Activated CD4-positive, alpha-beta T cell treated with anti-CD3 and anti-CD28 coated beads, Interleukin-2, amount 10 ng/mL, durations not matched to agents 7 days and 5 days (primary cell): ENCODE measurements at regions not wholly inside any gene's neighbourhood (a gene's known extent, or its start where the extent isn't known, plus 50 kb on each side); places are given as distances from the start of the nearest gene placed in this dataset.

Source experiments
- CTCF ChIA-PET: fragments of 350-600 bp; sonication (Branson Sonifier 250); formaldehyde crosslinking; loops from one replicate; lab custom pipeline; 2021; ENCODE audit warnings: antibody characterized with exemption; lab: Charles Lee
- POLR2A ChIA-PET: fragments of 350-600 bp; sonication (Branson Sonifier 250); formaldehyde crosslinking; loops from one replicate; lab custom pipeline; 2021; ENCODE audit warnings: antibody characterized with exemption; lab: Charles Lee
- DNase-seq: peaks from one replicate; pipeline ENCODE4 v3.0.0-alpha.2; 2020
- H3K27ac Mint-ChIP-seq: one replicate; pipeline ENCODE4 v1.8.0; 2021; ENCODE audit warnings: mild to moderate bottlenecking, moderate library complexity, mixed read lengths
- H3K27me3 Mint-ChIP-seq: one replicate; pipeline ENCODE4 v1.8.0; 2021; ENCODE audit warnings: mixed read lengths
- H3K36me3 Mint-ChIP-seq: one replicate; pipeline ENCODE4 v1.8.0; 2021; ENCODE audit warnings: low read depth, mixed read lengths
- H3K4me1 Mint-ChIP-seq: one replicate; pipeline ENCODE4 v1.8.0; 2021; ENCODE audit warnings: mixed read lengths
- H3K4me3 Mint-ChIP-seq: one replicate; pipeline ENCODE4 v1.8.0; 2021; ENCODE audit warnings: mild to moderate bottlenecking, moderate library complexity, mixed read lengths
- H3K9me3 Mint-ChIP-seq: one replicate; pipeline ENCODE4 v1.8.0; 2021; ENCODE audit warnings: mixed read lengths

GRCh38 chr11:11025087-11025486 is 167.2 kb upstream of the ZBED5 start:
- Mint-ChIP-seq H3K27ac (no peak overlapping the region), H3K4me3 (no peak overlapping the region), H3K36me3 (no peaks in the 10 kb centered on the region), H3K9me3 (no peaks in the 10 kb centered on the region), H3K4me1 (no peaks in the 10 kb centered on the region), H3K27me3 (peaks cover 5% of the 10 kb centered on the region)
- ChIA-PET CTCF (interaction anchor here (2.7 kb wide), 1 partner anchor 91 kb away, joined by 10 read pairs; no protein-coding TSS in a partner anchor), POLR2A (no interaction called here)
- DNase-seq, result no peak

DNA sequence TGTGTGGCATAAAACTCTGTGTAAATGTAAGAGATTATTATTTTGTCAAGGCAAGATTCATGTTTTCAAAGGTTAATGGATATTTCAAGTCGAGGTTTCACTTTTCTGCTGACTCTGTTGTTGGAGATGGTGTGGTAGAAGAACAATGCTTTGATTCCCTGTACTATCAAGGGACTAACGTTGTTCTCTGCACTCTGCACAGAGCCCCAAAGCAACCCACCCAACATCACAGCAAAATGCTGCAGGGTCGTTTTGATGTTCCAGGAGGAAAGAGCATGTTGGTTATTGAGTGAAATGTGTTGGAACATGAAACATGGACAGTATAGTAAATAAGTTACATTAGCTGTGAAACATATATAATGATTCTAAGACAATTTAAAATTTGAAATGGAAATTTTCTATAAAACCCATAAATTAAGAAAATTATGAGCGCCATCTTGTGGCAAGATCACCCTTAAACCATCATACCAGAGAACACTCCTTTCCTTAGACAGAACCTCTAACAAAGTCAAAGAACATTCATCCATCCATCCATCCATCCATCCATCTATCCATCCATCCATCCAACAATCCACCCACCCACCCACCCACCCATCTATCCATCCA is 164.4 kb upstream of the ZBED5 start:
- Mint-ChIP-seq H3K9me3 (no peaks in the 10 kb centered on the region), H3K4me1 (no peaks in the 10 kb centered on the region), H3K4me3 (no peak overlapping the region), H3K36me3 (no peaks in the 10 kb centered on the region), H3K27ac (no peak overlapping the region), H3K27me3 (peaks cover 2% of the 10 kb centered on the region)
- ChIA-PET POLR2A (no interaction called here), CTCF (interaction anchor here (0.6 to 2.3 kb wide), 4 partner anchors 88 to 230 kb away, joined by 3 to 12 read pairs (median 8); no protein-coding TSS in a partner anchor)
- DNase-seq, result peak; percentile 27

GRCh38 chr11:11021563-11021962 is 163.7 kb upstream of the ZBED5 start:
- no peaks in the 10 kb centered on the region for H3K36me3 Mint-ChIP-seq
- ChIA-PET POLR2A (no interaction called here), CTCF (interaction anchor here (2.0 to 2.3 kb wide), 2 partner anchors 87 to 229 kb away, joined by 7 to 12 read pairs; no protein-coding TSS in a partner anchor)
- H3K4me3 Mint-ChIP-seq, result no peak overlapping the region
- no peak overlapping the region for H3K27ac Mint-ChIP-seq
- no peaks in the 10 kb centered on the region for H3K9me3 Mint-ChIP-seq
- no peaks in the 10 kb centered on the region for H3K4me1 Mint-ChIP-seq
- no peak for DNase-seq
- peaks cover 2% of the 10 kb centered on the region for H3K27me3 Mint-ChIP-seq

GRCh38 chr11:11020747-11021149 is 162.9 kb upstream of the ZBED5 start:
- POLR2A ChIA-PET, result no interaction called here
- no peaks in the 10 kb centered on the region for H3K9me3 Mint-ChIP-seq
- peaks cover 2% of the 10 kb centered on the region for H3K27me3 Mint-ChIP-seq
- CTCF ChIA-PET, result interaction anchor here (2.0 to 2.3 kb wide), 2 partner anchors 86 to 228 kb away, joined by 7 to 12 read pairs; no protein-coding TSS in a partner anchor
- no peak overlapping the region for H3K4me3 Mint-ChIP-seq
- no peak overlapping the region for H3K27ac Mint-ChIP-seq
- H3K36me3 Mint-ChIP-seq, result no peaks in the 10 kb centered on the region
- no peaks in the 10 kb centered on the region for H3K4me1 Mint-ChIP-seq
- no peak for DNase-seq

DNA sequence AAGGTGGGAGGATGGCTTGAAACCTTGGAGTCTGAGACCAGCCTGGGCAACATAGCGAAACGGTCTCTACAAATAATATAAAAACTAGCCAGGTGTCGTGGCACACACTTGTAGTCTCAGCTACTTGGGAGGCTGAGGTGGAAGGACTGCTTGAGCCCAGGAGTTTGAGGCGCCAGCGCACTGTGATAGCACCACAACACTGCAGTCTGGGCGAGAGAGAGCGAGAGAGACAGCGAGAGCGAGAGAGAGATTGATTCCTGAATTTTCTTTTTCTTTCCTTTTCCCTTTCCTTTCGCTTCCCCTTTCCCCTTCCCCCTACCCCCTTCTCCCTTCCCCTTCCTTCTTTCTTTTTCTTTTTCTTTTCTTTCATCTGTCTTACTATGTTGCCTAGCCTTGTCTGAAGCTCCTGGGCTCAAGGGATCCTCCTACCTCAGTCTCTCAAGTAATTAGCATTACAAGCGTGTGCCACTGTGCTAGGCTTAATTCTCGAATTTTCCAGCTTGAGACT is 162.4 kb upstream of the ZBED5 start:
- Mint-ChIP-seq H3K27me3 (peaks cover 2% of the 10 kb centered on the region), H3K27ac (no peak overlapping the region), H3K36me3 (no peaks in the 10 kb centered on the region), H3K9me3 (no peaks in the 10 kb centered on the region), H3K4me1 (no peaks in the 10 kb centered on the region), H3K4me3 (no peak overlapping the region)
- no peak for DNase-seq
- ChIA-PET POLR2A (no interaction called here), CTCF (interaction anchor here (2.0 to 2.3 kb wide), 2 partner anchors 86 to 228 kb away, joined by 7 to 12 read pairs; no protein-coding TSS in a partner anchor)

DNA sequence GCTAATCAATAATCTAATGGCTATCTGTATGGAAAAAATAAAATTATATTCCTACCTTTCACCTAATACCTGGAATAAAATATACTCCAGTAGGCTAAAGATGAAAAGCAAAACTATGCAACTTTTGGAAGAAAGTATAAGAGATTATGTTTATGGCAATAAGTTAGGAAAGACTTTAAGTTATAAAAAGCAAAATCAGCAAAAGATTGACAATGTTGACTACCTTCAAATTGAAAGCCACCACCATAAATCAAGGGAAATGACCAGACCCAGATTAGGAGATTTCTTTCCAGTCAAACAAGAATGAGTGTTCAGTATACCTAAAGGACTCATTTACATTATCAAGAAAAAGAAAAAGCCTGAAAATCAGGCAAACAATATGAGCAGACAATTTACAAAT is 159.1 kb upstream of the ZBED5 start:
- POLR2A ChIA-PET, result no interaction called here
- H3K9me3 Mint-ChIP-seq, result no peaks in the 10 kb centered on the region
- no peak overlapping the region for H3K27ac Mint-ChIP-seq
- H3K27me3 Mint-ChIP-seq, result peaks cover 2% of the 10 kb centered on the region
- DNase-seq, result no peak
- no peaks in the 10 kb centered on the region for H3K36me3 Mint-ChIP-seq
- H3K4me1 Mint-ChIP-seq, result no peaks in the 10 kb centered on the region
- H3K4me3 Mint-ChIP-seq, result no peak overlapping the region
- CTCF ChIA-PET, result interaction anchor here (2.4 kb wide), 1 partner anchor 11 kb away, joined by 6 read pairs; no protein-coding TSS in a partner anchor

- Mint-ChIP-seq H3K4me3 (no peak overlapping the region), H3K4me1 (no peaks in the 10 kb centered on the region), H3K27me3 (peaks cover 4% of the 10 kb centered on the region), H3K9me3 (no peaks in the 10 kb centered on the region), H3K36me3 (no peaks in the 10 kb centered on the region), H3K27ac (no peak overlapping the region)
- no peak for DNase-seq
- CTCF ChIA-PET, result interaction anchor here (0.5 to 1.1 kb wide), 3 partner anchors 8 to 82 kb away, joined by 3 to 4 read pairs (median 3); no protein-coding TSS in a partner anchor
- POLR2A ChIA-PET, result no interaction called here
Measured at GRCh38 chr11:11016068-11016467, 158.2 kb upstream of the ZBED5 start.

GRCh38 chr11:11011617-11012016 is 153.8 kb upstream of the ZBED5 start:
- ChIA-PET CTCF (interaction anchor here (3.3 kb wide), 1 partner anchor 16 kb away, joined by 10 read pairs; no protein-coding TSS in a partner anchor), POLR2A (no interaction called here)
- no peak overlapping the region for H3K4me3 Mint-ChIP-seq
- H3K9me3 Mint-ChIP-seq, result no peaks in the 10 kb centered on the region
- H3K27ac Mint-ChIP-seq, result no peak overlapping the region
- H3K4me1 Mint-ChIP-seq, result no peaks in the 10 kb centered on the region
- peaks cover 23% of the 10 kb centered on the region for H3K27me3 Mint-ChIP-seq
- DNase-seq, result no peak
- H3K36me3 Mint-ChIP-seq, result no peaks in the 10 kb centered on the region

DNA sequence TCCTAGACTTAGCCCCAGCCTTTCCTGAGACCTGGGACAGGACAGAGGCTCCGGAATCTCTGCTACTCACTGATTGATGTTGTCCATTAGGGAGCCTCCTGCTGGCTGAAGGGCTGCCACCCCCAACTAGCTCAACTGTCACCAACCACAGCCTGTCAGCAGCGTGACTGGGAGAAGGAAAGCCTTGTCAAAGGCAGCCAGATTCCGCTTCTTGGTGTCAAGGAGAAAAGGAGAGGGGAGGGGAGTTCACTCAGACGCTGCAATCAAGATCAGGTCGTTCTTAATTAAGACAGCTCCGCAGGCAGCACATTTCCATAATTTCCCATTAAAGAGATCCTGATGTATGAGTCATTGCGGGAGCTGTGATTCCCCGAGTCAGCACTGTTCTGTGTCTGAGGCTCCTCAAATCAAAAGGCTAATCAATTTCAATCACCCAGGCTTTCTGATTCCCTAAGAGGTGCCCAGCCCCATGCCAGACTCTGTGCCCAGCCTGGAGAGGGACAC is 152.8 kb upstream of the ZBED5 start:
- ChIA-PET POLR2A (no interaction called here), CTCF (interaction anchor here (3.3 kb wide), 1 partner anchor 17 kb away, joined by 10 read pairs; no protein-coding TSS in a partner anchor)

GRCh38 chr11:11009179-11009578 is 151.3 kb upstream of the ZBED5 start:
- Mint-ChIP-seq H3K27me3 (peaks cover 36% of the 10 kb centered on the region), H3K4me1 (no peaks in the 10 kb centered on the region), H3K36me3 (no peaks in the 10 kb centered on the region), H3K4me3 (no peak overlapping the region), H3K27ac (no peak overlapping the region), H3K9me3 (no peaks in the 10 kb centered on the region)
- POLR2A ChIA-PET, result no interaction called here
- DNase-seq, result no peak
- CTCF ChIA-PET, result interaction anchor here (0.9 to 3.3 kb wide), 2 partner anchors 18 to 44 kb away, joined by 3 to 10 read pairs; no protein-coding TSS in a partner anchor

More for the DNA sequence above, 152.8 kb upstream of the ZBED5 start:
- DNase-seq, result no peak
- no peak overlapping the region for H3K4me3 Mint-ChIP-seq
- H3K36me3 Mint-ChIP-seq, result no peaks in the 10 kb centered on the region
- H3K4me1 Mint-ChIP-seq, result no peaks in the 10 kb centered on the region
- no peaks in the 10 kb centered on the region for H3K9me3 Mint-ChIP-seq
- peaks cover 27% of the 10 kb centered on the region for H3K27me3 Mint-ChIP-seq
- no peak overlapping the region for H3K27ac Mint-ChIP-seq

GRCh38 chr11:11004069-11004468 is 146.2 kb upstream of the ZBED5 start:
- no peak for DNase-seq
- POLR2A ChIA-PET, result no interaction called here
- CTCF ChIA-PET, result interaction anchor here (1.1 kb wide), 1 partner anchor 13 kb away, joined by 3 read pairs; no protein-coding TSS in a partner anchor
- Mint-ChIP-seq H3K27ac (no peak overlapping the region), H3K36me3 (no peaks in the 10 kb centered on the region), H3K4me3 (no peak overlapping the region), H3K4me1 (no peaks in the 10 kb centered on the region), H3K9me3 (no peaks in the 10 kb centered on the region), H3K27me3 (peaks cover 37% of the 10 kb centered on the region)

- Mint-ChIP-seq H3K36me3 (no peaks in the 10 kb centered on the region), H3K27ac (no peak overlapping the region), H3K9me3 (no peaks in the 10 kb centered on the region), H3K4me1 (no peaks in the 10 kb centered on the region), H3K27me3 (peaks cover 35% of the 10 kb centered on the region), H3K4me3 (no peak overlapping the region)
- ChIA-PET CTCF (interaction anchor here (1.1 kb wide), 1 partner anchor 12 kb away, joined by 3 read pairs; no protein-coding TSS in a partner anchor), POLR2A (no interaction called here)
- no peak for DNase-seq
Measured at GRCh38 chr11:11003226-11003625, 145.4 kb upstream of the ZBED5 start.
